GM12874 (cell line): ENCODE measurements at regions not wholly inside any gene's neighbourhood (a gene's known extent, or its start where the extent isn't known, plus 50 kb on each side); places are given as distances from the start of the nearest gene placed in this dataset.

Experiments used
- TF ChIP-seq, protein P1 (sequence below): IDR thresholded peaks from 2 replicates; pipeline ENCODE4 v1.5.1; 2011; ENCODE audit warnings: low read depth, mild to moderate bottlenecking, control low read depth, low read length, moderate library complexity; ENCODE audit not compliant: insufficient read depth

DNA sequence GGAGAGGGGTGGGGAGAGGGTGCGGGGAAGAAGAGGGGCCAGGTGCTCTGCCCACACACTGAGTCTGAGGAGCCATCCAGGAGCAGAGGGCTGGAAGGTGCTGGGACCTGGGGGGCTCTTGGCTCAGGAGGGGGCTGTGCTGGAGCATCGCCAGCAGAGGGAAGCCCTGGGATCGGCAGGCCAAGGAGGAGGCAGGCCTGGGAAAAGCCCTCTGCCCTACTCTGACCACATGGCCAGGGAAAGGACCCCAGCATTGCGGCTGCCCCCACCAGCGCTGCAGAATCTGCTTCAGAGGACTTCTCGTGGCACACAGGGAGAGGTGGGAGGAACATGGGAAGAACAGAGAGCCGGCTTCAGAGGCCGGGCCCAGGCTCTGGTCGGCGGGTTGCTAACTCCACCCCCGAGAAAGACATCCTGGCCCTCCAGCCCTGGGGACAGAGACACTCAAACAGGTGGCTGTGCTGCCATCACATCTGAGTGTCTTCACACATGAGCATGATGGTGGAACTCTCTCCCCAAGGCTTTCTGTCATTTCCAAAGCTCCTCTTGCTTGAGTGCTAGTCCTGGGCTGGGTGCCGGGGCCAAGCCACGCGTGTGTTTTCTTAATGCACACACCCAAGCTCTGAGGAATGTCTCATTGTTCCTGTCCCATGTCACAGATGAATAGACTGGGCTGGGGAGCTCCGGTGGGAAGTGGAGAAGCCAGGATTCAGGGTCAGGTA, 1378.0 kb downstream of the BRD1 start:
- TF ChIP-seq, protein P1, sequence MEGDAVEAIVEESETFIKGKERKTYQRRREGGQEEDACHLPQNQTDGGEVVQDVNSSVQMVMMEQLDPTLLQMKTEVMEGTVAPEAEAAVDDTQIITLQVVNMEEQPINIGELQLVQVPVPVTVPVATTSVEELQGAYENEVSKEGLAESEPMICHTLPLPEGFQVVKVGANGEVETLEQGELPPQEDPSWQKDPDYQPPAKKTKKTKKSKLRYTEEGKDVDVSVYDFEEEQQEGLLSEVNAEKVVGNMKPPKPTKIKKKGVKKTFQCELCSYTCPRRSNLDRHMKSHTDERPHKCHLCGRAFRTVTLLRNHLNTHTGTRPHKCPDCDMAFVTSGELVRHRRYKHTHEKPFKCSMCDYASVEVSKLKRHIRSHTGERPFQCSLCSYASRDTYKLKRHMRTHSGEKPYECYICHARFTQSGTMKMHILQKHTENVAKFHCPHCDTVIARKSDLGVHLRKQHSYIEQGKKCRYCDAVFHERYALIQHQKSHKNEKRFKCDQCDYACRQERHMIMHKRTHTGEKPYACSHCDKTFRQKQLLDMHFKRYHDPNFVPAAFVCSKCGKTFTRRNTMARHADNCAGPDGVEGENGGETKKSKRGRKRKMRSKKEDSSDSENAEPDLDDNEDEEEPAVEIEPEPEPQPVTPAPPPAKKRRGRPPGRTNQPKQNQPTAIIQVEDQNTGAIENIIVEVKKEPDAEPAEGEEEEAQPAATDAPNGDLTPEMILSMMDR, result no peak

DNA sequence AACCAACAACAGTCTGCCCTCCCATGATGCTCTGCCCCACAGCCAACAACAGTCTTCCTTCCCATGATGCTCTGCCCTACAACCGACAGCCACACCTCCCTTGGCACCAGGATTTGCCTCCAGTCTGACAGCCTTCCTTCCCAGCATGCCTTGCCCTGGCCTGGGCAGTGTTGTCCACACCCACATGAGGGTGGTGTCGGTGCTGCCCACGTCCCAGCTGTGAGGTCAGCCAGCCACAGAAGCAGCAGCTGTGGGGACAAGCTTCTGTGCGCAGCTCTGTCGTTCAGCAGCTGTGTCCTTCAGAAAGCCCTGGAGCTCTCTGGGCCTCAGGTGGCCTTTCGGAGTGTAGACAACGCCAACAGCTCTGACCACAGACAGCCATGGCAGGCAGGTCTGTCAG, 1378.9 kb downstream of the BRD1 start:
- TF ChIP-seq, protein P1, result no peak

DNA sequence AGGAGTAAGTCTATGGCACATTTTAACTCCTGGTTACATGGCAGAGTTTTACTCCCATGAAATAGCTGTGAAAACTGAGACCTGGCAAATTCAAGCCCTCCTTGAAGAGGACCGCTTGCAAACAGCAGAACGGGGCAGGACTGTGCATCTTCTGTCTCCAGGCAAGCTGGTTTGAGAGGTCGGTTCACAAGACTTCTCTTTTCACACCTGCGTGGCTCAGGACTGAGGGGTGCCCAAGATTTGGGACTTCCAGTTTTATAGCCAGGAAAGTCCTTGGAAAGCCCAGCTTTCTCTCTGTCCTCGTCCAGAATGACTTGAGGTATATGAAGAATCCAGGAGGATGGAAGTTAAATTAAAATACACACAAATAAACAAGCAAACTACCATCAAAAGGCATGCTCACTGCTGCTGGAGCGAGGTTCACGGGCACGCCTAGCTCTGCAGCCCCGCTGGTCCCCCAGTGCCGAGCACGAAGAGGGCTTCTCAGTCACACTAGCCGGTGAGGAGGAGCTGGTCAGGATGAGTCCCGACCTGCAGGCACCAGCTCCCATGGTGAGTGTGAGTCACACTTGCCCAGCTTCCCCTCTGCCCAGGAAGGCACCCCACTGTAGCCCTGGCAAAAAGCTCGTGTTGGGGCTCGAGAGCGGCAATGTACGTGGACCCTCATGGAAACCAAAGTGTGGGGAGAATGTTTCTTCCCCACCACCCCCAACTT, 1382.4 kb downstream of the BRD1 start:
- TF ChIP-seq, protein P1, result no peak

DNA sequence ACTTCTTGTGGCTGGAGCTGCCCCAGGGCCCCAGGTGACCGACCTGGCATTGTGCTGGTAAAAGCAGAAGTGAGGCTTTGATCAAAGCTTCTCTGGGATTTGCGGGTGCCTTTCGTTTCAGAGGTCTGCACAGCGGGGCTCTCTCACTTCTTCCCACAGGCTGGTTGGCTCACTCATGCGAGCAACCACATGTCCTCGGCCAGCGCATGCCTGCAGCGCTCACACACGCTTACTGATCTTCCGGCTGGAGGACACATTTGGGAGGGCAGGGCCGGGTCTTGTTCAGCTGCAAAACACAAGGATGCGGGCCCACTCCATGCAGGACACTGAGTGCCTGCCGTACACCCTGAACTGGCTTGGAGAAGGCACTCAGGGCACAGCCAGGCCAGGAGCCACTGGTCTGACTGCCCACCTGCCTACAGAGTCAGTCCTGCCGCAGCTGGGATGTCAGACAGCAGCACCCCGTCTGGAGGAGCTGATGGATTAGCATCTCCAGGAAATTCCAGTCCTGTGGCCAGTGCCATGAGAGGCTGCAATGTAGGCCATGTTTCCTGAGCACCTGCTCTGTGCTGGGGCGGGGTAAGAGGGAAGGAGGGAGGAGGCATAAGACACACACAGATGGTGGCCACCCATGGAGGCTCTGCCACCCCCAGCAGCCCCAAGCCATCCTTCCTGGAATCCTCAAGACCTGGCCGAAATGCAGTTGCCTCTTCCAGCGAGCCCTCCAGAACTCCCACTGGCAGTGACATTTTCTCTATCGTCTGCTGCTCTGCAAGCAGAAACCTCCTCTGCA, 1383.2 kb downstream of the BRD1 start:
- TF ChIP-seq, protein P1, result no peak

DNA sequence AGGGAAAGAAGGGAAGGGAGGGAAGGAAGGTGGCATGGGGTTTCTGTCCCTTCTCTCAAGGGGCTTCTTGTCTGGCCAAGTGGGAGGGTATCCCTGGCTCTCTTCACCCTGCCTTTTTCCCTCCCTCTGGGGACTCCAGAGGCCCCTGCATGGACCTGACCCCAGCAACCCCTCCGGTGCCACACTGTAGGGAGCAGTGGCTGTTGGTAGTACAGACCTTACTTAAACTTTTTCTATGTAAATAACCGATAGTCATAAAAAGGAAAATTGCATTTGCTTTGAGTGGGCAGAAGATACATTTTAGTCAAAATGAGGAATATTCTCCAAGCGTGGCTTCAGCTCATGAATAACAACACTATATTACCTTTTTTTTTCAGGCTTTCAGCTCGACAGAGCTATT, 1384.0 kb downstream of the BRD1 start:
- TF ChIP-seq, protein P1, result no peak

DNA sequence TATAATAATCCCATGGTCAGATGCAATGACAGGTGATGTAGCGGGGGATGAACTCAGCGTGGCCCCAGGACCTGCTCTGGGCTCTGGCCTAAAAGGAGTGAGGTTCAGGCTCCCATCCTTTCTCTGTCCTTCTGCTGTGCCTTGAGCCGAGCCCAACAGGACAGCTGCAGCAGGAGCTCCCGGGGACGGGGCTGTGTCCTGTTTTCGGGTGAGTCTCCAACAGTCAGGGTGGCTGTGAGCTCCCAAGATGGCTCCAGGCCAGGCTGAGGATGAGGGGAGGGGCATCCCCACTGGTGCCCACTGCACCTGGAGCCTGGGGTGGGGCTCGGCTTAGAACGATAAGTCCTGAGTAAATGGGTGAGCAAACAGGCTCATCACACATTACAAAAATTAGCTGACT, 1385.0 kb downstream of the BRD1 start:
- TF ChIP-seq, protein P1, result no peak

DNA sequence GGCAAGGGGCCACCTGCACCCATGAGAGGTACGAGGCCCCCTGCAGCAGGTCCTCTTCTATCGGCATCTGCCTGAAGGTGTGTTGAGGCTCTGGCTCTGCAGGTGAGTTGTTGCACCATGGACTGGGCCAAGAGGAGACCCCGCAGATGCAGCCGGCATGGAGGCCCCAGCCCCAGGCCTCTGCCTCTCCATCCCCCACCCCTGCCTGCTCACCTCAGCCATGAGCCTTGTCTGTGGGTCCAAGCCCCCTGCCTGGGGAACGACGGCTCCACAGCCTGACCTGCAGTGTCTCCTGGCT, 1386.2 kb downstream of the BRD1 start:
- TF ChIP-seq, protein P1, result no peak
